AG09309 (cell line): ENCODE measurements at regions not wholly inside any gene's neighbourhood (a gene's known extent, or its start where the extent isn't known, plus 50 kb on each side); places are given as distances from the start of the nearest gene placed in this dataset.

Experiments used
- DNase-seq: peaks from one replicate; pipeline ENCODE4 v3.0.0-alpha.2; 2010; ENCODE audit warnings: low read depth
- H3K4me3 ChIP-seq: 2 replicates; pipeline ENCODE4 v1.5.1; 2011; ENCODE audit warnings: mild to moderate bottlenecking, low read depth, low read length, moderate library complexity; ENCODE audit not compliant: control insufficient read depth
- CTCF ChIP-seq: IDR thresholded peaks from 2 replicates; pipeline ENCODE4 v1.5.1; 2011; ENCODE audit warnings: mild to moderate bottlenecking, low read depth, low read length, inconsistent platforms; ENCODE audit not compliant: insufficient read depth, control insufficient read depth; ENCODE audit errors: missing control alignments

DNA sequence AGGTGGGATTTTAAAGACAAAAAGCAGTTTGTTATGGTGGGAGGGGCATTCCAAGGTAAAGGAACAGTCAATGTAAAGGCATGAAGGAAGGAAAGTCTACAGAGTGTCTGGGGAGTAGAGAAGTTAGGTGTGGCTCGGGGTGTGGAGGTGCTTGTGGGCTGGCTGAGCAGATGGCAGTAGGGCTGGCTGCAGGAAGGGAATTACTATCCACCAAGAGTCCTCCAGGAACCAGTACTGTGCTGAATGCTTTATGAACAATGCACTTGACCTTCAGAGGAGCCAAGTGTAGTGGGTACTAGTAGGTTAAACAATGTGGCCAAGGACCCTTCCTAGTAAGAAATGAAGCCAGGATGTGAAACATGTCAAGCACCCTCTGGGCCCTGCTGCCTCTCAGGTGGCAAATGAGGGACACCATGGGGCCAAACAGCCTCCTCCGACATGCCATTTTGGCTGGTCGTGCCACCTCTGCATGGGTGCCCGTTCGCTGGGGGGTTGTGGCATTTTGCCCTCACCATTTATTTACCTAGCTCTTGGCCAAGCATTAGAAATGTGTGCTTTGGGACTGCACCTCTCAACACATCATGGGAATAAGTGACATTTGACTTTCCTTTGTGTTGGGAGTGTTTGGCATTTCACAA is 123.6 kb upstream of the TENM4 start:
- no peak overlapping the region for H3K4me3 ChIP-seq
- no peak for DNase-seq
- no peak for TF ChIP-seq CTCF

GRCh38 chr11:79561496-79561895 is 120.7 kb upstream of the TENM4 start:
- no peak overlapping the region for H3K4me3 ChIP-seq
- no peak for TF ChIP-seq CTCF
- DNase-seq: no peak

DNA sequence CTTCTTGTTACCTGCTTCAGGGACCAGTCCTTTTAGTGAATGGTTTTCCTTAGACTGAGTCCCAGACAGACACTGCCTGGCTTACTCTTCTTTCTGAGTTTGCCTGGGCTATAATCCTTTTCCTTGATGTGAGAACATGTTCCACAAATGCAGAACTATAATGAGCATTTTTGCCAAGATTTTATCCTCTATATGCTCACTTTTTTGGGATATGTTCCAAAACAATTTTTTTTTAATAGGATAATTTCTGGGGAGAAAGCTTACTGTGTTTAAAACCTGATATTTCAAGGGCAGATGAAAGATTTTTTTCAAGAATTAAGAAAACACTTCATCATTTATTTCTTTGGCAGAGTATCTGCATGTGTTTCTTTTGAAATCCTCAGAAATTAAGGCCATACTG is 110.0 kb upstream of the TENM4 start:
- no peak for DNase-seq
- TF ChIP-seq CTCF: no peak

DNA sequence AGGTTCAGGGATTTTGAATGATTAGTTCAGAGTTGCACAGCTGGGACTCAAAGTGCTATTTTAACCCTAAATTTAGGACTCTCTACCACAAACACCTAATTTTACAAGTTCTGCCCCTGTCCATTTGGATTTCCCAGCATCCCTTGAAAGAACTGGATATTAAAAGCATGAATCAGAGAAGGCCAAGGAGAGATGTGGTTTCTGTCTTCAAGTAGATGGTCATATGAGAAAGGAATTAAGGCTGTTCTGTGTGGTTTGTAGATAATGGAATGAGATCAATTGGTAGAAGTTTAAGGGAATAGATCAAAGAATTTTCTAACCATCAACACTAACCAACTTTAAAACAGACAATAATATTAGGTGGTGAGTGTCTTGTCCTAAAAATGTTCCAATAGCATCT is 106.4 kb upstream of the TENM4 start:
- no peak for DNase-seq
- no peak for TF ChIP-seq CTCF
- no peak overlapping the region for H3K4me3 ChIP-seq

More for the DNA sequence above, 110.0 kb upstream of the TENM4 start:
- no peak overlapping the region for H3K4me3 ChIP-seq

DNA sequence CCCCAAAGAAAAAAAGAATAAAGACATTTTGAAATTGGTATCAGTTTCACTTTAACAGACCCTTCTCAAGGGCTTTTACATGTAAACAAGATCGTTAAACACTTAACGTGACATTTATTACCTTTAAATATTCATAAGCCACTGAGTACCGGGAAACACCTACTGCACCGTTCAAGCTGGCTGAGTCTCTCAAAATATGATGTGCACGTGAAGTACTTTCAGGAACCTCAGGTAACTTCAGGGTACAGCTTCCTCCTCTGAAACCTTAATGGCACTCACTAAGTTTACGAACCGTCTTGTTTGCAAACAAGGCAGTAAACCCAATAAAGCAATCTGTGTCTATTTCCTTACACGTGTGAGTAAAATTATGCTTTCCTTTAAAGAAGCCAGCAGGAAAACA is 105.5 kb upstream of the TENM4 start:
- no peak overlapping the region for H3K4me3 ChIP-seq
- no peak for TF ChIP-seq CTCF
- no peak for DNase-seq

DNA sequence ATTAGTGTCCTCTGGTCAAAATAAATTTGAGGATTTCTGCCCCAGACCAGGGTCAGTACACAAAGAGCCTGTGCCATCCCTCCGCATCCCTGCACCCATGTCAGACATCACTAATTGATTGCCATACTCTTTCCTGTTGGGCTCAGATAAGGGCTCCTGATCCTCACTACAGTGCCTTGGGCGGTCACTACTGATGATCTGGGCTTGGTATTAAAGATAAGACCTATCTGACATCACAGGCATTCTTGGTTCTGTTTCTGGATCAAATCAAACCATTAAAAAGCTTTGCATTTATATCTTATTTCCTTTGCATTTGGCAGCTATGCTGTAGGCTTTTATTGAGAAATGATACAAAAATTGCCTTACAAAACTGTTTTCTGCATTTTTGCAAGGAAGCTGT is 103.5 kb upstream of the TENM4 start:
- DNase-seq: no peak
- no peak for TF ChIP-seq CTCF
- H3K4me3 ChIP-seq: no peak overlapping the region

DNA sequence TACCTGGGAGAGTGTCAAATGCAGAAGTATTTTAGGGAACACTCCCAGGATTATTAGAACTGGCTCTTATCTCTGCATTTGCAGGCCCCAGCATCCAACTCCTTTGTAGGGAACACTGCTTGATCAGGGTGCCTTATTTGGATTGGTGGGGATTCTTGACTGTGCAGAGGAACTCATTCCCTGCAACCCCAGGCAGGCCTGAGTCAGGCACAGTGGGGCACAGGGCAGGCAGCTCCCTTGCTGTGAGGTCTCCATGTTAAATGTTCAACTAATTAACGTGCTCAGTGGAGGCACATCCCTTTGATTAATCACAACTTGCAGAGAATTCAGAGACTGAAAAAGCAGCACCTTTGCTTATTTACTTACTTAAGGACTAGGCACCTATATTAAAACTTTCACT is 102.3 kb upstream of the TENM4 start:
- DNase-seq: no peak
- H3K4me3 ChIP-seq: no peak overlapping the region
- TF ChIP-seq CTCF: no peak
